WTC11 (cell line): ENCODE measurements at regions not wholly inside any gene's neighbourhood (a gene's known extent, or its start where the extent isn't known, plus 50 kb on each side); places are given as distances from the start of the nearest gene placed in this dataset.

ENCODE experiments used
- ATAC-seq: fragments of 200-7000 bp; cut with Tn5 transposase; 2 replicates; pipeline ENCODE4 v1.10.0; 2021; ENCODE audit warnings: mild to moderate bottlenecking, moderate library complexity
- CTCF ChIA-PET: fragments of 300-600 bp; sonication (Branson Sonifier 250); formaldehyde crosslinking; loops from one replicate; lab custom pipeline; 2021; ENCODE audit warnings: antibody characterized with exemption; lab: Charles Lee
- POLR2A ChIA-PET: fragments of 350-600 bp; sonication (Branson Sonifier 250); formaldehyde crosslinking; loops from one replicate; lab custom pipeline; 2021; ENCODE audit warnings: antibody characterized with exemption; lab: Charles Lee
- DNase-seq: peaks from one replicate; pipeline ENCODE4 v3.0.0; 2021; ENCODE audit warnings: low spot score
- H3K27ac Mint-ChIP-seq: 2 replicates; pipeline ENCODE4 v1.8.0; 2021; ENCODE audit warnings: mixed read lengths
- H3K27me3 Mint-ChIP-seq: 2 replicates; pipeline ENCODE4 v1.8.0; 2021; ENCODE audit warnings: low read depth, mild to moderate bottlenecking, moderate library complexity, mixed read lengths
- H3K36me3 Mint-ChIP-seq: 2 replicates; pipeline ENCODE4 v1.8.0; 2021; ENCODE audit warnings: mixed read lengths
- H3K4me1 Mint-ChIP-seq: 2 replicates; pipeline ENCODE4 v1.8.0; 2022; ENCODE audit warnings: mixed read lengths
- H3K4me3 Mint-ChIP-seq: 2 replicates; pipeline ENCODE4 v1.8.0; 2021; ENCODE audit warnings: mild to moderate bottlenecking, moderate library complexity, mixed read lengths
- H3K9me3 Mint-ChIP-seq: 2 replicates; pipeline ENCODE4 v1.8.0; 2021; ENCODE audit warnings: mixed read lengths
- ATF1 ChIP-seq: sonication (generic); formaldehyde crosslinking; IDR thresholded peaks from 2 replicates; pipeline ENCODE4 v1.8.1; 2023; ENCODE audit warnings: mild to moderate bottlenecking, moderate library complexity, missing genetic modification reagents
- FOXJ3 ChIP-seq: sonication (generic); formaldehyde crosslinking; IDR thresholded peaks from 2 replicates; pipeline ENCODE4 v1.9.0; 2021; ENCODE audit warnings: missing genetic modification reagents, mild to moderate bottlenecking, borderline replicate concordance
- GABPB1 ChIP-seq: sonication (generic); formaldehyde crosslinking; IDR thresholded peaks from 2 replicates; pipeline ENCODE4 v1.8.1; 2023; ENCODE audit warnings: mild to moderate bottlenecking, missing genetic modification reagents
- GTF2I ChIP-seq: fragments of 250-450 bp; sonication (Bioruptor Pico); conservative IDR thresholded peaks from 2 replicates; pipeline ENCODE4 v1.4.0; 2021; ENCODE audit warnings: mild to moderate bottlenecking
- IRF2 ChIP-seq: sonication (generic); formaldehyde crosslinking; IDR thresholded peaks from 2 replicates; pipeline ENCODE4 v1.8.0; 2022; ENCODE audit warnings: low read depth, missing genetic modification reagents, borderline replicate concordance
- OVOL2 ChIP-seq: fragments of 250-450 bp; sonication (Bioruptor Pico); IDR thresholded peaks from 2 replicates; pipeline ENCODE4 v1.9.0; 2021; ENCODE audit warnings: mild to moderate bottlenecking, borderline replicate concordance
- PRRX2 ChIP-seq: fragments of 250-450 bp; sonication (Bioruptor Pico); IDR thresholded peaks from 2 replicates; pipeline ENCODE4 v1.8.0; 2021; ENCODE audit warnings: mild to moderate bottlenecking
- RELA ChIP-seq: sonication (generic); formaldehyde crosslinking; IDR thresholded peaks from 2 replicates; pipeline ENCODE4 v1.8.1; 2022; ENCODE audit warnings: missing genetic modification reagents, mild to moderate bottlenecking, borderline replicate concordance
- SMAD3 ChIP-seq: sonication (generic); formaldehyde crosslinking; IDR thresholded peaks from 2 replicates; pipeline ENCODE4 v1.8.0; 2022; ENCODE audit warnings: missing genetic modification reagents, mild to moderate bottlenecking, borderline replicate concordance
- ZNF138 ChIP-seq: sonication (generic); formaldehyde crosslinking; conservative IDR thresholded peaks from 2 replicates; pipeline ENCODE4 v1.8.1; 2022; ENCODE audit warnings: mild to moderate bottlenecking, moderate library complexity, missing genetic modification reagents
- ZNF317 ChIP-seq: sonication (generic); formaldehyde crosslinking; IDR thresholded peaks from 2 replicates; pipeline ENCODE4 v1.8.1; 2023; ENCODE audit warnings: low read depth, mild to moderate bottlenecking, moderate library complexity, missing genetic modification reagents, borderline replicate concordance
- TF ChIP-seq, protein P1 (sequence below): sonication (generic); formaldehyde crosslinking; IDR thresholded peaks from 2 replicates; pipeline ENCODE4 v1.8.0; 2022; ENCODE audit warnings: missing genetic modification reagents
- TF ChIP-seq, protein P2 (sequence below): sonication (generic); formaldehyde crosslinking; IDR thresholded peaks from 2 replicates; pipeline ENCODE4 v1.8.1; 2023; ENCODE audit warnings: mild to moderate bottlenecking, missing genetic modification reagents, borderline replicate concordance
- TF ChIP-seq, protein P3 (sequence below): fragments of 200-600 bp; IDR thresholded peaks from 2 replicates; pipeline ENCODE4 v1.8.0; 2022; ENCODE audit warnings: antibody characterized with exemption
- TF ChIP-seq, protein P4 (sequence below): fragments of 250-450 bp; sonication (Bioruptor Pico); IDR thresholded peaks from 2 replicates; pipeline ENCODE4 v1.8.0; 2021; ENCODE audit warnings: mild to moderate bottlenecking

DNA sequence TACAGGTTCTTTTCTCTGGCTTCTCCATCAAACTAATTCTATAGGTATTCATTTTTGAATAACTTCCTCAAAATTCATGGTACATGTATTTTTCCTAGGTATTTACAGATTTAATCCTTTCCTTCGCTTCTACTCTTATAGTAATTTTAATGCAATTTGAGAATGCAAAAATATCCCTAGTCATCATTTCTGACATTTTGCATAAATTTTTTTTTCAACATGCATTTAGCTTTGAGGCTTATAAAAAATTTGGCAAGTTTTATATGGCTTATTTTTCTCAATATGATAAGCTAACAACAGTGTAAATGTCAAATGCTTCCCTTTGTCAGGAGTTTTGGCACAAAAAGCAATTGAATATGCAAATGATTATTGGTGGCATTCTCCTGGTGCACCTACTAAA, 872.6 kb downstream of the FLRT2 start:
- ChIA-PET CTCF (no interaction called here), POLR2A (no interaction called here)
- H3K4me1 Mint-ChIP-seq = peaks cover 6% of the 10 kb centered on the region
- peaks cover 9% of the 10 kb centered on the region; the same call in 1 of the 2 replicates for H3K9me3 Mint-ChIP-seq
- H3K27ac Mint-ChIP-seq = no peak overlapping the region
- H3K27me3 Mint-ChIP-seq = no peaks in the 10 kb centered on the region; the same call in 1 of the 2 replicates
- no peak overlapping the region for H3K4me3 Mint-ChIP-seq
- ATAC-seq = no peak
- H3K36me3 Mint-ChIP-seq = no peaks in the 10 kb centered on the region
- TF ChIP-seq, protein P1, sequence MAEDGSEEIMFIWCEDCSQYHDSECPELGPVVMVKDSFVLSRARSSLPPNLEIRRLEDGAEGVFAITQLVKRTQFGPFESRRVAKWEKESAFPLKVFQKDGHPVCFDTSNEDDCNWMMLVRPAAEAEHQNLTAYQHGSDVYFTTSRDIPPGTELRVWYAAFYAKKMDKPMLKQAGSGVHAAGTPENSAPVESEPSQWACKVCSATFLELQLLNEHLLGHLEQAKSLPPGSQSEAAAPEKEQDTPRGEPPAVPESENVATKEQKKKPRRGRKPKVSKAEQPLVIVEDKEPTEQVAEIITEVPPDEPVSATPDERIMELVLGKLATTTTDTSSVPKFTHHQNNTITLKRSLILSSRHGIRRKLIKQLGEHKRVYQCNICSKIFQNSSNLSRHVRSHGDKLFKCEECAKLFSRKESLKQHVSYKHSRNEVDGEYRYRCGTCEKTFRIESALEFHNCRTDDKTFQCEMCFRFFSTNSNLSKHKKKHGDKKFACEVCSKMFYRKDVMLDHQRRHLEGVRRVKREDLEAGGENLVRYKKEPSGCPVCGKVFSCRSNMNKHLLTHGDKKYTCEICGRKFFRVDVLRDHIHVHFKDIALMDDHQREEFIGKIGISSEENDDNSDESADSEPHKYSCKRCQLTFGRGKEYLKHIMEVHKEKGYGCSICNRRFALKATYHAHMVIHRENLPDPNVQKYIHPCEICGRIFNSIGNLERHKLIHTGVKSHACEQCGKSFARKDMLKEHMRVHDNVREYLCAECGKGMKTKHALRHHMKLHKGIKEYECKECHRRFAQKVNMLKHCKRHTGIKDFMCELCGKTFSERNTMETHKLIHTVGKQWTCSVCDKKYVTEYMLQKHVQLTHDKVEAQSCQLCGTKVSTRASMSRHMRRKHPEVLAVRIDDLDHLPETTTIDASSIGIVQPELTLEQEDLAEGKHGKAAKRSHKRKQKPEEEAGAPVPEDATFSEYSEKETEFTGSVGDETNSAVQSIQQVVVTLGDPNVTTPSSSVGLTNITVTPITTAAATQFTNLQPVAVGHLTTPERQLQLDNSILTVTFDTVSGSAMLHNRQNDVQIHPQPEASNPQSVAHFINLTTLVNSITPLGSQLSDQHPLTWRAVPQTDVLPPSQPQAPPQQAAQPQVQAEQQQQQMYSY (CRISPR knock-in tag) = no peak
- TF ChIP-seq, protein P2, sequence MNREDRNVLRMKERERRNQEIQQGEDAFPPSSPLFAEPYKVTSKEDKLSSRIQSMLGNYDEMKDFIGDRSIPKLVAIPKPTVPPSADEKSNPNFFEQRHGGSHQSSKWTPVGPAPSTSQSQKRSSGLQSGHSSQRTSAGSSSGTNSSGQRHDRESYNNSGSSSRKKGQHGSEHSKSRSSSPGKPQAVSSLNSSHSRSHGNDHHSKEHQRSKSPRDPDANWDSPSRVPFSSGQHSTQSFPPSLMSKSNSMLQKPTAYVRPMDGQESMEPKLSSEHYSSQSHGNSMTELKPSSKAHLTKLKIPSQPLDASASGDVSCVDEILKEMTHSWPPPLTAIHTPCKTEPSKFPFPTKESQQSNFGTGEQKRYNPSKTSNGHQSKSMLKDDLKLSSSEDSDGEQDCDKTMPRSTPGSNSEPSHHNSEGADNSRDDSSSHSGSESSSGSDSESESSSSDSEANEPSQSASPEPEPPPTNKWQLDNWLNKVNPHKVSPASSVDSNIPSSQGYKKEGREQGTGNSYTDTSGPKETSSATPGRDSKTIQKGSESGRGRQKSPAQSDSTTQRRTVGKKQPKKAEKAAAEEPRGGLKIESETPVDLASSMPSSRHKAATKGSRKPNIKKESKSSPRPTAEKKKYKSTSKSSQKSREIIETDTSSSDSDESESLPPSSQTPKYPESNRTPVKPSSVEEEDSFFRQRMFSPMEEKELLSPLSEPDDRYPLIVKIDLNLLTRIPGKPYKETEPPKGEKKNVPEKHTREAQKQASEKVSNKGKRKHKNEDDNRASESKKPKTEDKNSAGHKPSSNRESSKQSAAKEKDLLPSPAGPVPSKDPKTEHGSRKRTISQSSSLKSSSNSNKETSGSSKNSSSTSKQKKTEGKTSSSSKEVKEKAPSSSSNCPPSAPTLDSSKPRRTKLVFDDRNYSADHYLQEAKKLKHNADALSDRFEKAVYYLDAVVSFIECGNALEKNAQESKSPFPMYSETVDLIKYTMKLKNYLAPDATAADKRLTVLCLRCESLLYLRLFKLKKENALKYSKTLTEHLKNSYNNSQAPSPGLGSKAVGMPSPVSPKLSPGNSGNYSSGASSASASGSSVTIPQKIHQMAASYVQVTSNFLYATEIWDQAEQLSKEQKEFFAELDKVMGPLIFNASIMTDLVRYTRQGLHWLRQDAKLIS = no peak
- TF ChIP-seq PRRX2 (CRISPR knock-in tag) = no peak
- no peak for DNase-seq

DNA sequence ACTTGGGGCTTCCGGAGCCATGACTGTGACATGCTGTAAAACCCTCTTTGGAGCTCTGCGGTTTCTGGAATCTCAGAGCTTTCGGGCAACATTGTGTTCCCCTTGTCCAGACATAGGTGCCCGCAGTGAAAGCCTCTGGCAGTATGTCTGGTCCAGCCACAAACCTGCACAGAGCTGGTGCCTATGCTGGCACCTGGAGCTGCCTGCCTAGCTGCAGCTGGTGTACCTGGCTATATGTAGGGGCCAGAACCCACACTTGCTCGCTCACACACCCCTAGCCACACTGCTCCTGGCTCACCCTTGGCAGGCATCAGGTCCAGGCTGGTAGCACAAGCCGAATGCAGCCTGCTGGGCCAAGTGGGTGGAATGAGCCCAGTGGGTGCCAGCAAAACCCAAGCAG, 861.1 kb downstream of the FLRT2 start:
- ATAC-seq (no peak), DNase-seq (no peak)
- H3K27me3 Mint-ChIP-seq = no peaks in the 10 kb centered on the region
- H3K9me3 Mint-ChIP-seq = peaks cover 9% of the 10 kb centered on the region
- TF ChIP-seq GABPB1 (CRISPR knock-in tag) (no peak), IRF2 (CRISPR knock-in tag) (no peak), SMAD3 (CRISPR knock-in tag) (no peak), ZNF317 (CRISPR knock-in tag) (no peak), ZNF138 (CRISPR knock-in tag) (no peak), GTF2I (CRISPR knock-in tag) (no peak), ATF1 (CRISPR knock-in tag) (no peak), OVOL2 (CRISPR knock-in tag) (no peak), FOXJ3 (CRISPR knock-in tag) (no peak), RELA (CRISPR knock-in tag) (no peak)
- TF ChIP-seq, protein P3, sequence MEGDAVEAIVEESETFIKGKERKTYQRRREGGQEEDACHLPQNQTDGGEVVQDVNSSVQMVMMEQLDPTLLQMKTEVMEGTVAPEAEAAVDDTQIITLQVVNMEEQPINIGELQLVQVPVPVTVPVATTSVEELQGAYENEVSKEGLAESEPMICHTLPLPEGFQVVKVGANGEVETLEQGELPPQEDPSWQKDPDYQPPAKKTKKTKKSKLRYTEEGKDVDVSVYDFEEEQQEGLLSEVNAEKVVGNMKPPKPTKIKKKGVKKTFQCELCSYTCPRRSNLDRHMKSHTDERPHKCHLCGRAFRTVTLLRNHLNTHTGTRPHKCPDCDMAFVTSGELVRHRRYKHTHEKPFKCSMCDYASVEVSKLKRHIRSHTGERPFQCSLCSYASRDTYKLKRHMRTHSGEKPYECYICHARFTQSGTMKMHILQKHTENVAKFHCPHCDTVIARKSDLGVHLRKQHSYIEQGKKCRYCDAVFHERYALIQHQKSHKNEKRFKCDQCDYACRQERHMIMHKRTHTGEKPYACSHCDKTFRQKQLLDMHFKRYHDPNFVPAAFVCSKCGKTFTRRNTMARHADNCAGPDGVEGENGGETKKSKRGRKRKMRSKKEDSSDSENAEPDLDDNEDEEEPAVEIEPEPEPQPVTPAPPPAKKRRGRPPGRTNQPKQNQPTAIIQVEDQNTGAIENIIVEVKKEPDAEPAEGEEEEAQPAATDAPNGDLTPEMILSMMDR = no peak
- TF ChIP-seq, protein P1 (CRISPR knock-in tag) = no peak
- TF ChIP-seq, protein P4, sequence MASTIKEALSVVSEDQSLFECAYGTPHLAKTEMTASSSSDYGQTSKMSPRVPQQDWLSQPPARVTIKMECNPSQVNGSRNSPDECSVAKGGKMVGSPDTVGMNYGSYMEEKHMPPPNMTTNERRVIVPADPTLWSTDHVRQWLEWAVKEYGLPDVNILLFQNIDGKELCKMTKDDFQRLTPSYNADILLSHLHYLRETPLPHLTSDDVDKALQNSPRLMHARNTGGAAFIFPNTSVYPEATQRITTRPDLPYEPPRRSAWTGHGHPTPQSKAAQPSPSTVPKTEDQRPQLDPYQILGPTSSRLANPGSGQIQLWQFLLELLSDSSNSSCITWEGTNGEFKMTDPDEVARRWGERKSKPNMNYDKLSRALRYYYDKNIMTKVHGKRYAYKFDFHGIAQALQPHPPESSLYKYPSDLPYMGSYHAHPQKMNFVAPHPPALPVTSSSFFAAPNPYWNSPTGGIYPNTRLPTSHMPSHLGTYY (CRISPR knock-in tag) = no peak
- CTCF ChIA-PET = no interaction called here
- no peaks in the 10 kb centered on the region for H3K4me1 Mint-ChIP-seq
- peaks cover 8% of the 10 kb centered on the region for H3K36me3 Mint-ChIP-seq
- no peak overlapping the region for H3K27ac Mint-ChIP-seq
- no peak overlapping the region for H3K4me3 Mint-ChIP-seq
- POLR2A ChIA-PET = no interaction called here
